ENCODE measurements at regions not wholly inside any gene's neighbourhood (a gene's known extent, or its start where the extent isn't known, plus 50 kb on each side); places are given as distances from the start of the nearest gene placed in this dataset.

GRCh38 chr10:94043431-94043990 is 49.8 kb downstream of the PLCE1 start:
- Mint-ChIP-seq H3K9me3 (peaks cover 0 to 3% (median 0%) of the 10 kb centered on the region in 8 donors), H3K36me3 (no peaks in the 10 kb centered on the region), H3K27ac (no peak overlapping the region), H3K27me3 (peaks cover 2 to 3% of the 10 kb centered on the region in 2 donors), H3K4me1 (no peaks in the 10 kb centered on the region), H3K4me3 (no peak overlapping the region)
- Histone ChIP-seq H3K4me3 (ENCODE audit: low read length in 2 of 2) (no peak overlapping the region), H3K9me3 (ENCODE audit: control insufficient read depth in 1 of 2, low read length in 2 of 2) (no peaks in the 10 kb centered on the region), H3K4me1 (ENCODE audit: insufficient read depth, low read length) (no peaks in the 10 kb centered on the region), H3K27me3 (ENCODE audit: insufficient read depth, low read length) (no peaks in the 10 kb centered on the region), H3K27ac (ENCODE audit: low read depth, low read length) (no peak overlapping the region), H3K36me3 (ENCODE audit: insufficient read depth, low read length) (no peaks in the 10 kb centered on the region)
- POLR2A ChIA-PET (ENCODE audit: partially characterized antibody), result no interaction called here
- DNase-seq, result no peak
- CTCF ChIA-PET (ENCODE audit: partially characterized antibody), result no interaction called here
- intact Hi-C loops (cut with micrococcal nuclease), result no loop called here

GRCh38 chr10:94046098-94046497 is 52.4 kb downstream of the PLCE1 start:
- Mint-ChIP-seq H3K4me3 (no peak overlapping the region), H3K4me1 (no peaks in the 10 kb centered on the region), H3K9me3 (no peaks in the 10 kb centered on the region), H3K27ac (no peak overlapping the region), H3K27me3 (peaks cover 0 to 3% of the 10 kb centered on the region in 2 donors), H3K36me3 (no peaks in the 10 kb centered on the region)
- no peaks in the 10 kb centered on the region for H3K36me3 ChIP-seq (ENCODE audit: insufficient read depth, low read length)
- H3K27me3 ChIP-seq (ENCODE audit: insufficient read depth, low read length), result no peaks in the 10 kb centered on the region
- H3K27ac ChIP-seq (ENCODE audit: low read depth, low read length), result no peak overlapping the region
- ChIA-PET POLR2A (ENCODE audit: partially characterized antibody) (no interaction called here), CTCF (ENCODE audit: partially characterized antibody) (no interaction called here)
- H3K9me3 ChIP-seq (ENCODE audit: control insufficient read depth in 1 of 2, low read length in 2 of 2), result no peaks in the 10 kb centered on the region
- DNase-seq, result no peak
- intact Hi-C loops (cut with micrococcal nuclease), result no loop called here
- no peaks in the 10 kb centered on the region for H3K4me1 ChIP-seq (ENCODE audit: insufficient read depth, low read length)
- no peak overlapping the region for H3K4me3 ChIP-seq (ENCODE audit: low read length in 2 of 2)

DNA sequence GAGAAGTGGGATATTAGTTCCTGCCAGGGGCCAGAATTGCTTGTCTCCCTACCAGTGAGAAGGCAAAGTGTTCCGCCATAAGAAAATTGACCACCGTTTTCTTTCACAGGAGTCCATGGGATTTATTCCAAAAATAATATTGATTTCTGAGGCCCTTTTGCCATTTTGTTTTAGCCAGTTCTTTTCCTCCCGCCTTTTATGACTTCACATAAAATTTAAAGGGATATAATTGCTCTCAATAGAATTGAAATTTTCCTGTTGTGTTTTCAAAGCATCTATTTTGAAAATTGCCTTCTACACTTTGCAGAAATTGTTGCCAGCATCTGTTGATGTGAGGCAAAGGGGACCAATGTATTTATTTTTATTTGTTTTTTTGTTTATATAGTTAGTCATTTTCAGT is 53.6 kb downstream of the PLCE1 start:
- Histone ChIP-seq H3K4me1 (ENCODE audit: insufficient read depth, low read length) (no peaks in the 10 kb centered on the region), H3K4me3 (ENCODE audit: low read length in 2 of 2) (no peak overlapping the region), H3K9me3 (ENCODE audit: control insufficient read depth in 1 of 2, low read length in 2 of 2) (no peaks in the 10 kb centered on the region), H3K27ac (ENCODE audit: low read depth, low read length) (no peak overlapping the region), H3K27me3 (ENCODE audit: insufficient read depth, low read length) (no peaks in the 10 kb centered on the region), H3K36me3 (ENCODE audit: insufficient read depth, low read length) (no peaks in the 10 kb centered on the region)
- CTCF ChIA-PET (ENCODE audit: partially characterized antibody), result no interaction called here
- Mint-ChIP-seq H3K9me3 (no peaks in the 10 kb centered on the region), H3K4me1 (no peaks in the 10 kb centered on the region), H3K36me3 (no peaks in the 10 kb centered on the region), H3K27me3 (peaks cover 0 to 3% of the 10 kb centered on the region in 2 donors), H3K4me3 (no peak overlapping the region), H3K27ac (no peak overlapping the region)
- intact Hi-C loops (cut with micrococcal nuclease), result no loop called here
- POLR2A ChIA-PET (ENCODE audit: partially characterized antibody), result no interaction called here
- no peak for DNase-seq

DNA sequence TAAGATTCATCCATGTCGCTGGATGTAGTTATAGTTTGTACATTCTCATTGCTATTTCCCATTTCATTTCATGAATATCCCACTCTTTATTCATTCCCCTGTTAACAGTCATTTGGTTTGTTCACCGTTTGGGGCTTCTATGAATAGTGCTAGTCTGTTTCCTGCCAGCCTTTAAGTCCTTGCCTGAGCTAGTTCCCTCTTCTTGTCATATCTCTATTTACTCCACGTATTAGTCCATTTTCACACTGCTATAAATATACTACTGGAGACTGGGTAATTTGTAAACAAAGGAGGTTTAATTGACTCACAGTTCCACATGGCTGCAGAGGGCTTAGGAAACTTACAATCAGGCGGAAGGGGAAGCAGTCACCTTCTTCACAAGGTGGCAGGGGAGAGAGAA is 56.2 kb downstream of the PLCE1 start:
- Mint-ChIP-seq H3K27ac (no peak overlapping the region), H3K4me3 (no peak overlapping the region), H3K27me3 (peaks cover 0 to 2% of the 10 kb centered on the region in 2 donors), H3K4me1 (no peaks in the 10 kb centered on the region), H3K9me3 (no peaks in the 10 kb centered on the region), H3K36me3 (no peaks in the 10 kb centered on the region)
- intact Hi-C loops (cut with micrococcal nuclease), result no loop called here
- DNase-seq, result no peak
- no peak overlapping the region for H3K27ac ChIP-seq (ENCODE audit: low read depth, low read length)
- H3K4me1 ChIP-seq (ENCODE audit: insufficient read depth, low read length), result no peaks in the 10 kb centered on the region
- H3K36me3 ChIP-seq (ENCODE audit: insufficient read depth, low read length), result no peaks in the 10 kb centered on the region
- H3K27me3 ChIP-seq (ENCODE audit: insufficient read depth, low read length), result no peaks in the 10 kb centered on the region
- POLR2A ChIA-PET (ENCODE audit: partially characterized antibody), result no interaction called here
- CTCF ChIA-PET (ENCODE audit: partially characterized antibody), result no interaction called here
- H3K9me3 ChIP-seq (ENCODE audit: control insufficient read depth in 1 of 2, low read length in 2 of 2), result no peaks in the 10 kb centered on the region
- H3K4me3 ChIP-seq (ENCODE audit: low read length in 2 of 2), result no peak overlapping the region

- H3K4me3 Mint-ChIP-seq, result no peak overlapping the region
- no peak for DNase-seq
- CTCF ChIA-PET (ENCODE audit: partially characterized antibody), result no interaction called here
- no peak overlapping the region for H3K27ac ChIP-seq (ENCODE audit: low read depth, low read length)
- peaks cover 0 to 2% of the 10 kb centered on the region in 2 donors for H3K27me3 Mint-ChIP-seq
- H3K27me3 ChIP-seq (ENCODE audit: insufficient read depth, low read length), result no peaks in the 10 kb centered on the region
- H3K36me3 ChIP-seq (ENCODE audit: insufficient read depth, low read length), result no peaks in the 10 kb centered on the region
- H3K9me3 Mint-ChIP-seq, result no peaks in the 10 kb centered on the region
- no peaks in the 10 kb centered on the region for H3K9me3 ChIP-seq (ENCODE audit: control insufficient read depth in 1 of 2, low read length in 2 of 2)
- no peak overlapping the region for H3K4me3 ChIP-seq (ENCODE audit: low read length in 2 of 2)
- H3K27ac Mint-ChIP-seq, result no peak overlapping the region
- POLR2A ChIA-PET (ENCODE audit: partially characterized antibody), result no interaction called here
- intact Hi-C loops (cut with micrococcal nuclease), result no loop called here
- no peaks in the 10 kb centered on the region for H3K4me1 Mint-ChIP-seq
- no peaks in the 10 kb centered on the region for H3K4me1 ChIP-seq (ENCODE audit: insufficient read depth, low read length)
- no peaks in the 10 kb centered on the region for H3K36me3 Mint-ChIP-seq
These were observed 58.5 kb downstream of the PLCE1 start for GRCh38 chr10:94052281-94052680.

DNA sequence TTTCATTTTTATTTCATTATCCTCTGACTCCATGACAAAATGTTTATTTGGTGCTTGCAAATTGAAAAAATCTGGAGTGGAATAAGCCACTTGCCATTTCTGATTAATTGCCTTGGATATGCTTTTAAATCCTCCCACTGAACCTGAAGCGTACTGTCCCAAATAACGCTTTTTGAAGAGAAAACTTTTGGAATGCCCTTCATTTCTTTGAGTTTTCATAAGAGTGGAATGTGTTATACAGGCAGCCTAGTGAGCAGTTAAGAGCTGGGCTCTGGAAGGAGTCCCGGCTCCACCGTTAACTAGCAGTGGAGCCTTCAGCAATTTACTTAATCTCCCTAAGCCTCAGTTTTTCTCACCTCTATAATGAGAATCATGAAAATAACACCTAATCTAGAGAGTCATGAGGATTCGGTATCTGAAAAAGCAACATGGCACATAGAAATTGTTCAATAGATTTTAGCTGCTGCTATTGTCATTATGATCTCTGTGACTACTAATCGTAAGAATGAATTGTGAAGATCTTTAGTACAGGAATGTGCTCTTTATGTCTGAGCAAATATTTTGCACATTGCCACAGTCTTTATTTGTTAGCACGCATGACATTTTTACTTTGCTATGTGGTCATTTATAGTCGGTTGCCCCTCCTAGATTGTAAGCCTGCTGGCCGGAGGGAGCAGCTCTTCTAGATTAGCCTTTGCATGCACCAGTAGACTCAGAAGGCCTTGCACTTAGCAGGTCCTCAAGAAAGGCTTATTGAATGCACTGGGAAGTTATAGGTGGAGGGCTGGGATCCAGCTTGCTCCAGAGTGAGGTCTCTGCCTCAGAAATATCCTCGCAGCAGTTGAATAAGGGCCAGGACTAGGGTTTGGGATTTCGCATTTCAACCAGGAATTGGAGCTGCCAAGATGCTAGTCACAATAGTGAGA is 59.4 kb downstream of the PLCE1 start:
- Mint-ChIP-seq H3K27ac (no peak overlapping the region), H3K9me3 (no peaks in the 10 kb centered on the region), H3K4me1 (no peaks in the 10 kb centered on the region), H3K4me3 (no peak overlapping the region), H3K27me3 (no peaks in the 10 kb centered on the region), H3K36me3 (no peaks in the 10 kb centered on the region)
- Histone ChIP-seq H3K9me3 (ENCODE audit: control insufficient read depth in 1 of 2, low read length in 2 of 2) (no peaks in the 10 kb centered on the region), H3K4me1 (ENCODE audit: insufficient read depth, low read length) (no peaks in the 10 kb centered on the region), H3K36me3 (ENCODE audit: insufficient read depth, low read length) (no peaks in the 10 kb centered on the region), H3K4me3 (ENCODE audit: low read length in 2 of 2) (no peak overlapping the region), H3K27me3 (ENCODE audit: insufficient read depth, low read length) (no peaks in the 10 kb centered on the region), H3K27ac (ENCODE audit: low read depth, low read length) (no peak overlapping the region)
- POLR2A ChIA-PET (ENCODE audit: partially characterized antibody), result no interaction called here
- DNase-seq, result no peak
- CTCF ChIA-PET (ENCODE audit: partially characterized antibody), result no interaction called here
- intact Hi-C loops (cut with micrococcal nuclease), result no loop called here

- Mint-ChIP-seq H3K27me3 (peaks cover 4 to 5% of the 10 kb centered on the region in 2 donors), H3K4me1 (no peaks in the 10 kb centered on the region), H3K9me3 (peaks cover 0 to 7% (median 0%) of the 10 kb centered on the region in 8 donors), H3K4me3 (no peak overlapping the region), H3K27ac (no peak overlapping the region), H3K36me3 (no peaks in the 10 kb centered on the region)
- Histone ChIP-seq H3K27ac (ENCODE audit: low read depth, low read length) (no peak overlapping the region), H3K36me3 (ENCODE audit: insufficient read depth, low read length) (no peaks in the 10 kb centered on the region), H3K4me1 (ENCODE audit: insufficient read depth, low read length) (no peaks in the 10 kb centered on the region), H3K27me3 (ENCODE audit: insufficient read depth, low read length) (no peaks in the 10 kb centered on the region), H3K9me3 (ENCODE audit: control insufficient read depth in 1 of 2, low read length in 2 of 2) (no peaks in the 10 kb centered on the region), H3K4me3 (ENCODE audit: low read length in 2 of 2) (no peak overlapping the region)
- DNase-seq, result no peak
- CTCF ChIA-PET (ENCODE audit: partially characterized antibody), result no interaction called here
- intact Hi-C loops (cut with micrococcal nuclease), result no loop called here
- POLR2A ChIA-PET (ENCODE audit: partially characterized antibody), result no interaction called here
These were observed 65.6 kb downstream of the PLCE1 start for GRCh38 chr10:94059178-94059883.

Measured in CD4-positive, alpha-beta memory T cell (primary cell).